Keratinocyte (primary cell): ENCODE measurements at regions not wholly inside any gene's neighbourhood (a gene's known extent, or its start where the extent isn't known, plus 50 kb on each side); places are given as distances from the start of the nearest gene placed in this dataset.

Experiments used
- DNase-seq: peaks from one replicate; pipeline ENCODE4 v3.0.0-alpha.2; 2011; ENCODE audit warnings: low read depth, missing footprints, low spot score
- FAIRE-seq: peaks from 2 replicates; lab custom pipeline; 2011; peaks lifted over from hg19 to GRCh38; lab: Jason Lieb, UNC
- H2AFZ ChIP-seq: 2 replicates; pipeline ENCODE4 v1.6.0; 2012; ENCODE audit warnings: low read length, control low read depth, inconsistent platforms; ENCODE audit not compliant: control insufficient read depth
- H3K27ac ChIP-seq: 2 replicates; pipeline ENCODE4 v1.5.1; 2011; ENCODE audit warnings: low read length; ENCODE audit not compliant: control insufficient read depth, insufficient read depth
- H3K27me3 ChIP-seq: 3 replicates; pipeline ENCODE4 v1.6.0; 2011; ENCODE audit warnings: low read length; ENCODE audit not compliant: control insufficient read depth, insufficient read depth; ENCODE audit errors: extremely low read depth
- H3K36me3 ChIP-seq, 2 experiments: 2 replicates in 1 of 2; 3 replicates in 1 of 2; pipeline ENCODE4 v1.5.1; 2011; ENCODE audit warnings: low read length in 2 of 2, mild to moderate bottlenecking in 1 of 2; ENCODE audit not compliant: control insufficient read depth in 2 of 2, insufficient read depth in 2 of 2; ENCODE audit errors: extremely low read depth in 1 of 2
- H3K4me1 ChIP-seq: 3 replicates; pipeline ENCODE4 v1.5.1; 2011; ENCODE audit warnings: low read length; ENCODE audit not compliant: control insufficient read depth, insufficient read depth; ENCODE audit errors: extremely low read depth
- H3K4me2 ChIP-seq: 3 replicates; pipeline ENCODE4 v1.6.0; 2011; ENCODE audit warnings: low read depth, low read length; ENCODE audit not compliant: control insufficient read depth, insufficient read depth; ENCODE audit errors: extremely low read depth
- H3K4me3 ChIP-seq, 3 experiments: fragments of 200-600 bp in 1 of 3; sonication (generic) in 1 of 3; 2 replicates in 2 of 3; 3 replicates in 1 of 3; pipeline ENCODE4 v1.5.1; 2011 to 2016; ENCODE audit warnings: low read length in 3 of 3, mild to moderate bottlenecking in 3 of 3, control low read depth in 2 of 3, inconsistent platforms in 1 of 3, low read depth in 1 of 3, mixed read lengths in 1 of 3, mixed run types in 1 of 3, moderate library complexity in 1 of 3; ENCODE audit not compliant: control insufficient read depth in 2 of 3, insufficient read depth in 2 of 3; ENCODE audit errors: extremely low read depth in 1 of 3
- H3K79me2 ChIP-seq: 2 replicates; pipeline ENCODE4 v1.6.0; 2012; ENCODE audit warnings: low read length; ENCODE audit not compliant: control insufficient read depth, insufficient read depth
- H3K9ac ChIP-seq: 3 replicates; pipeline ENCODE4 v1.6.0; 2011; ENCODE audit warnings: low read length; ENCODE audit not compliant: control insufficient read depth, insufficient read depth; ENCODE audit errors: extremely low read depth
- H3K9me1 ChIP-seq: 3 replicates; pipeline ENCODE4 v1.6.0; 2011; ENCODE audit warnings: low read length; ENCODE audit not compliant: control insufficient read depth, insufficient read depth; ENCODE audit errors: extremely low read depth
- H3K9me3 ChIP-seq: 2 replicates; pipeline ENCODE4 v1.5.1; 2012; ENCODE audit warnings: low read depth, low read length; ENCODE audit not compliant: control insufficient read depth
- H4K20me1 ChIP-seq: 3 replicates; pipeline ENCODE4 v1.6.0; 2011; ENCODE audit warnings: low read length; ENCODE audit not compliant: control insufficient read depth, insufficient read depth; ENCODE audit errors: extremely low read depth
- CTCF ChIP-seq, 3 experiments: IDR thresholded peaks in 1 of 3; conservative IDR thresholded peaks in 1 of 3; optimal IDR thresholded peaks in 1 of 3; 2 replicates in 2 of 3; 3 replicates in 1 of 3; pipeline versions ENCODE3 to v1.5.1; 2011; ENCODE audit warnings: low read length in 3 of 3, mild to moderate bottlenecking in 3 of 3, moderate library complexity in 2 of 3, control low read depth in 1 of 3, inconsistent platforms in 1 of 3; ENCODE audit not compliant: insufficient read depth in 2 of 3; ENCODE audit errors: extremely low read depth in 1 of 3
- EZH2 ChIP-seq: IDR thresholded peaks from one replicate; pipeline ENCODE4 v1.6.1; 2012; ENCODE audit warnings: inconsistent platforms, mild to moderate bottlenecking, low read length, moderate library complexity
- dilution Hi-C: fragments of 300-500 bp; cut with MboI; formaldehyde crosslinking; loops from one replicate; pipeline ENCODE4 v1.7.0; 2020; ENCODE audit warnings: low sequenced_read_pairs; ENCODE audit not compliant: extremely low pct_ligation_motif_present

- TF ChIP-seq EZH2 = no peak
- TF ChIP-seq CTCF (optimal IDR thresholded peaks at IDR 0.05 in 1 of 3, IDR thresholded peaks at IDR 0.05 in 1 of 3, conservative IDR thresholded peaks at IDR 0.05 in 1 of 3; ENCODE audit: extremely low read depth in 1 of 3, insufficient read depth in 2 of 3, low read length in 3 of 3) = no peak
- Histone ChIP-seq H3K9me3 (no peaks in the 10 kb centered on the region), H2AFZ (no peak overlapping the region), H3K9ac (no peak overlapping the region), H3K27me3 (peaks cover 2% of the 10 kb centered on the region), H3K79me2 (no peaks in the 10 kb centered on the region), H3K9me1 (no peaks in the 10 kb centered on the region), H4K20me1 (no peaks in the 10 kb centered on the region), H3K36me3 (no peaks in the 10 kb centered on the region), H3K4me1 (peaks cover 14% of the 10 kb centered on the region), H3K4me2 (no peak overlapping the region), H3K4me3 (no peak overlapping the region), H3K27ac (no peak overlapping the region)
- dilution Hi-C loops = no loop called here
- FAIRE-seq = no peak
- DNase-seq = no peak
Measured at GRCh38 chr12:5163661-5164060, 120.0 kb downstream of the KCNA5 start.

- no peaks in the 10 kb centered on the region for H3K9me1 ChIP-seq
- TF ChIP-seq EZH2 = no peak
- TF ChIP-seq CTCF (optimal IDR thresholded peaks at IDR 0.05 in 1 of 3, IDR thresholded peaks at IDR 0.05 in 1 of 3, conservative IDR thresholded peaks at IDR 0.05 in 1 of 3; ENCODE audit: extremely low read depth in 1 of 3, insufficient read depth in 2 of 3, low read length in 3 of 3) = no peak
- H3K4me2 ChIP-seq = no peak overlapping the region
- H3K9ac ChIP-seq = no peak overlapping the region
- H2AFZ ChIP-seq = no peak overlapping the region
- H3K79me2 ChIP-seq = no peaks in the 10 kb centered on the region
- H4K20me1 ChIP-seq = no peaks in the 10 kb centered on the region
- H3K36me3 ChIP-seq = no peaks in the 10 kb centered on the region
- H3K4me1 ChIP-seq = peaks cover 14% of the 10 kb centered on the region
- DNase-seq (no peak), FAIRE-seq (peak; percentile 77)
- dilution Hi-C loops = no loop called here
- peaks cover 2% of the 10 kb centered on the region for H3K27me3 ChIP-seq
- H3K4me3 ChIP-seq = no peak overlapping the region
- no peak overlapping the region for H3K27ac ChIP-seq
- no peaks in the 10 kb centered on the region for H3K9me3 ChIP-seq
Measured at GRCh38 chr12:5165296-5165970, 121.8 kb downstream of the KCNA5 start.
